ENCODE measurements at regions not wholly inside any gene's neighbourhood (a gene's known extent, or its start where the extent isn't known, plus 50 kb on each side); places are given as distances from the start of the nearest gene placed in this dataset.

GRCh38 chr4:11777447-11777846, 348.8 kb upstream of the HS3ST1 start (continued):
- TF ChIP-seq CHD7 (IDR thresholded peaks at IDR 0.05; ENCODE audit: insufficient replicate concordance, low read length) (no peak), ASH2L (IDR thresholded peaks at IDR 0.05; ENCODE audit: low read length) (no peak)
